ENCODE measurements at regions not wholly inside any gene's neighbourhood (a gene's known extent, or its start where the extent isn't known, plus 50 kb on each side); places are given as distances from the start of the nearest gene placed in this dataset.

GRCh38 chr3:64766440-64766839 is 78.6 kb upstream of the ADAMTS9 start:
- Histone ChIP-seq H4K20me1 (ENCODE audit: insufficient read depth) (no peaks in the 10 kb centered on the region), H3K4me3 (replicated peaks in 1 of 2; ENCODE audit: low read depth in 1 of 2, low read length in 2 of 2) (no peak overlapping the region), H3K9me2 (ENCODE audit: insufficient read depth) (no peaks in the 10 kb centered on the region), H2AFZ (ENCODE audit: low read depth, low read length, poor library complexity, severe bottlenecking) (no peak overlapping the region), H3K79me2 (ENCODE audit: insufficient read depth, low read length) (no peaks in the 10 kb centered on the region), H3K27me3 (ENCODE audit: insufficient read depth, low read length) (peaks cover 13% of the 10 kb centered on the region), H3K27ac (ENCODE audit: low read depth, low read length) (no peak overlapping the region), H3K9me3 (ENCODE audit: control insufficient read depth in 1 of 2, insufficient read depth in 1 of 2, low read depth in 1 of 2, low read length in 2 of 2) (no peaks in the 10 kb centered on the region), H3K4me2 (ENCODE audit: low read length) (no peak overlapping the region), H3K36me3 (ENCODE audit: control insufficient read depth in 1 of 2, insufficient read depth in 2 of 2, low read length in 2 of 2) (no peaks in the 10 kb centered on the region), H3K9ac (ENCODE audit: low read length) (no peak overlapping the region), H3K4me1 (ENCODE audit: control insufficient read depth in 1 of 2, insufficient read depth in 2 of 2, low read length in 2 of 2) (no peaks in the 10 kb centered on the region)
- POLR2A ChIA-PET, result no interaction called here
- intact Hi-C loops (cut with micrococcal nuclease), result no loop called here
- RAD21 ChIA-PET (ENCODE audit: low non-redundant PET in 1 of 2, low total read pairs in 2 of 2, uncharacterized antibody in 2 of 2, unreplicated experiment in 2 of 2), result no interaction called here
- ATAC-seq (no peak), DNase-seq (ENCODE audit: low read depth, low spot score) (no peak)
- BruUV-seq (replicated peaks), result no TSS peak
- TF ChIP-seq ELF1 (IDR thresholded peaks at IDR 0.05; ENCODE audit: borderline replicate concordance, low read depth) (no peak), POLR2A (IDR thresholded peaks at IDR 0.05; ENCODE audit: borderline replicate concordance, extremely low read depth, insufficient read depth, insufficient read length) (no peak), EGR1 (IDR thresholded peaks at IDR 0.05; ENCODE audit: low read depth) (no peak), EZH2 (IDR thresholded peaks at IDR 0.05) (no peak), RAD21 (IDR thresholded peaks at IDR 0.05; ENCODE audit: low read depth) (no peak)
- CTCF ChIA-PET, result no interaction called here

DNA sequence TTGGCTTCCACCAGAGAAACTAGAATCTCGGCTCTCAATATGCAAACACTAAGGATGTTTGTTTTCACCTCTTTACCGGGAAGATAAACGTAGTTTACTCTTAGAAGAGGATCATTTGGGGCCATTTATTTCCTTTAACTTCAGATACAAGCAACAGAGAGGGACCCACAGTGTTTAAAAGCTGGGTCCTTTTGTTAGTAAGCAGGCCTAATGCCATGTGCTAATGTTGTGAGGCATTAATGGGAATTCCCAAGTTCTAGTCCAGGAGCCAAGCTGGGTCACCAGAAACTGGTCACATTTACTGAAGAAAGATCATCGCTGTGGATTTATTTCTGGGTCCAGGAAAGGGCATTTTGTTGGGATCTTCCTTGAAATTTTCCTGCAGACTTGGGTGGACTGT is 78.1 kb upstream of the ADAMTS9 start:
- H2AFZ ChIP-seq (ENCODE audit: low read depth, low read length, poor library complexity, severe bottlenecking), result no peak overlapping the region
- H3K27ac ChIP-seq (ENCODE audit: low read depth, low read length), result no peak overlapping the region
- no peaks in the 10 kb centered on the region for H4K20me1 ChIP-seq (ENCODE audit: insufficient read depth)
- no peaks in the 10 kb centered on the region for H3K4me1 ChIP-seq (ENCODE audit: control insufficient read depth in 1 of 2, insufficient read depth in 2 of 2, low read length in 2 of 2)
- no peak overlapping the region for H3K9ac ChIP-seq (ENCODE audit: low read length)
- CTCF ChIA-PET, result no interaction called here
- H3K9me2 ChIP-seq (ENCODE audit: insufficient read depth), result no peaks in the 10 kb centered on the region
- DNase-seq (ENCODE audit: low read depth, low spot score) (no peak), ATAC-seq (no peak)
- POLR2A ChIA-PET, result no interaction called here
- no peak overlapping the region for H3K4me2 ChIP-seq (ENCODE audit: low read length)
- RAD21 ChIA-PET (ENCODE audit: low non-redundant PET in 1 of 2, low total read pairs in 2 of 2, uncharacterized antibody in 2 of 2, unreplicated experiment in 2 of 2), result no interaction called here
- BruUV-seq (replicated peaks), result no TSS peak
- H3K79me2 ChIP-seq (ENCODE audit: insufficient read depth, low read length), result no peaks in the 10 kb centered on the region
- intact Hi-C loops (cut with micrococcal nuclease), result no loop called here
- no peak for TF ChIP-seq ZFX (IDR thresholded peaks at IDR 0.05)
- no peak for TF ChIP-seq SP1 (IDR thresholded peaks at IDR 0.05; ENCODE audit: low read depth)
- H3K9me3 ChIP-seq (ENCODE audit: control insufficient read depth in 1 of 2, insufficient read depth in 1 of 2, low read depth in 1 of 2, low read length in 2 of 2), result no peaks in the 10 kb centered on the region
- H3K27me3 ChIP-seq (ENCODE audit: insufficient read depth, low read length), result peaks cover 13% of the 10 kb centered on the region
- H3K4me3 ChIP-seq (replicated peaks in 1 of 2; ENCODE audit: low read depth in 1 of 2, low read length in 2 of 2), result no peak overlapping the region
- no peaks in the 10 kb centered on the region for H3K36me3 ChIP-seq (ENCODE audit: control insufficient read depth in 1 of 2, insufficient read depth in 2 of 2, low read length in 2 of 2)
